Progenitor cell of endocrine pancreas (in vitro differentiated cells): ENCODE measurements at regions not wholly inside any gene's neighbourhood (a gene's known extent, or its start where the extent isn't known, plus 50 kb on each side); places are given as distances from the start of the nearest gene placed in this dataset.

ENCODE experiments used
- DNase-seq: peaks from one replicate; pipeline ENCODE4 v3.0.0; 2021; ENCODE audit warnings: low spot score; ENCODE audit not compliant: unreplicated experiment
- H3K27ac Mint-ChIP-seq: 2 replicates; pipeline ENCODE4 v1.8.0; 2021; ENCODE audit warnings: mild to moderate bottlenecking, moderate library complexity, mixed read lengths
- H3K27me3 Mint-ChIP-seq: 2 replicates; pipeline ENCODE4 v1.8.0; 2021; ENCODE audit warnings: mixed read lengths
- H3K36me3 Mint-ChIP-seq: 2 replicates; pipeline ENCODE4 v1.8.0; 2022; ENCODE audit warnings: mixed read lengths; ENCODE audit not compliant: insufficient read depth
- H3K4me1 Mint-ChIP-seq: 2 replicates; pipeline ENCODE4 v1.8.0; 2021; ENCODE audit warnings: low read depth, mixed read lengths
- H3K4me3 Mint-ChIP-seq: 2 replicates; pipeline ENCODE4 v1.8.0; 2021; ENCODE audit warnings: low read depth, mild to moderate bottlenecking, moderate library complexity, mixed read lengths
- H3K9me3 Mint-ChIP-seq: 2 replicates; pipeline ENCODE4 v1.8.0; 2021; ENCODE audit warnings: low read depth, mixed read lengths
- CTCF ChIP-seq: fragments of 200-600 bp; sonication (generic); IDR thresholded peaks from one replicate; pipeline ENCODE4 v1.5.0; 2021; ENCODE audit warnings: antibody characterized with exemption, mild to moderate bottlenecking; ENCODE audit not compliant: unreplicated experiment

GRCh38 chr18:42287047-42287446 is 332.0 kb downstream of the PIK3C3 start:
- DNase-seq = no peak

GRCh38 chr18:42288129-42288528 is 333.1 kb downstream of the PIK3C3 start:
- Mint-ChIP-seq H3K4me1 (no peaks in the 10 kb centered on the region), H3K9me3 (peaks cover 3% of the 10 kb centered on the region)

More at GRCh38 chr18:42287047-42287446, 332.0 kb downstream of the PIK3C3 start:
- no peak for TF ChIP-seq CTCF
- H3K36me3 Mint-ChIP-seq = no peaks in the 10 kb centered on the region
- H3K27me3 Mint-ChIP-seq = no peaks in the 10 kb centered on the region
- H3K27ac Mint-ChIP-seq = no peak overlapping the region
- no peaks in the 10 kb centered on the region for H3K4me1 Mint-ChIP-seq
- H3K9me3 Mint-ChIP-seq = no peaks in the 10 kb centered on the region
- H3K4me3 Mint-ChIP-seq = no peak overlapping the region

GRCh38 chr18:42289526-42289925 is 334.5 kb downstream of the PIK3C3 start:
- Mint-ChIP-seq H3K27ac (no peak overlapping the region), H3K36me3 (peaks cover 1% of the 10 kb centered on the region), H3K9me3 (peaks cover 3% of the 10 kb centered on the region), H3K27me3 (no peaks in the 10 kb centered on the region), H3K4me1 (no peaks in the 10 kb centered on the region), H3K4me3 (no peak overlapping the region)
- no peak for TF ChIP-seq CTCF
- no peak for DNase-seq

More at GRCh38 chr18:42288129-42288528, 333.1 kb downstream of the PIK3C3 start:
- no peak for DNase-seq
- H3K27ac Mint-ChIP-seq = no peak overlapping the region
- H3K36me3 Mint-ChIP-seq = peaks cover 1% of the 10 kb centered on the region
- no peaks in the 10 kb centered on the region for H3K27me3 Mint-ChIP-seq
- TF ChIP-seq CTCF = no peak
- H3K4me3 Mint-ChIP-seq = no peak overlapping the region

- Mint-ChIP-seq H3K27ac (no peak overlapping the region), H3K27me3 (no peaks in the 10 kb centered on the region), H3K9me3 (peaks cover 3% of the 10 kb centered on the region), H3K36me3 (peaks cover 1% of the 10 kb centered on the region), H3K4me3 (no peak overlapping the region), H3K4me1 (no peaks in the 10 kb centered on the region)
- DNase-seq = no peak
- no peak for TF ChIP-seq CTCF
These were observed 335.6 kb downstream of the PIK3C3 start for GRCh38 chr18:42290318-42291307.

DNA sequence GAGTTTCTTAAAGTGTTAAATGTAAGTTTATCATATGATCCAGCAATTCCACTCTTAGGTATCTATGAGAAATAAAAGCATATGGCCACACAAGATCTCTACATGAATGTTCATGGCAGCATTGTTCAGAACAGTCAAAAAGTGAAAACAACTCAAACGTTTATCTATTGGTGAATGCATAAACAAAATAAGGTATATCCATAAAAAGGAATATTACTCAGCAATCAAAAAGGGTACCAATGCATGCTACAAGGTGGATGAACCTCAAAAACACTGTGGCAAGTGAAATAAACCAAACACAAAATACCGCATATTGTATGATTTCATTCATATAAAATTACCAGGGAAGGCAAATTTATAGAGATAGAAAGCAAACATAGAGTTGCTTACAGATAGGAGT is 337.6 kb downstream of the PIK3C3 start:
- Mint-ChIP-seq H3K4me1 (peaks cover 1% of the 10 kb centered on the region), H3K36me3 (peaks cover 1% of the 10 kb centered on the region), H3K9me3 (peaks cover 3% of the 10 kb centered on the region), H3K27me3 (no peaks in the 10 kb centered on the region), H3K27ac (no peak overlapping the region), H3K4me3 (no peak overlapping the region)
- no peak for TF ChIP-seq CTCF
- DNase-seq = no peak
